Mammary epithelial cell (primary cell): ENCODE measurements at regions not wholly inside any gene's neighbourhood (a gene's known extent, or its start where the extent isn't known, plus 50 kb on each side); places are given as distances from the start of the nearest gene placed in this dataset.

Experiments used
- EZH2 ChIP-seq: IDR thresholded peaks from 2 replicates; pipeline ENCODE4 v1.6.1; 2012; ENCODE audit warnings: low read length, inconsistent platforms, borderline replicate concordance
- TF ChIP-seq, protein P1 (sequence below), 2 donors: IDR thresholded peaks in 1 of 2; conservative IDR thresholded peaks in 1 of 2; 2 replicates each; pipeline ENCODE4 v1.5.1; 2011 to 2012; ENCODE audit warnings: inconsistent platforms in 2 of 2, low read length in 2 of 2, mild to moderate bottlenecking in 2 of 2, control low read depth in 1 of 2, low read depth in 1 of 2; ENCODE audit not compliant: insufficient read depth in 1 of 2; ENCODE audit errors: extremely low read depth in 1 of 2

DNA sequence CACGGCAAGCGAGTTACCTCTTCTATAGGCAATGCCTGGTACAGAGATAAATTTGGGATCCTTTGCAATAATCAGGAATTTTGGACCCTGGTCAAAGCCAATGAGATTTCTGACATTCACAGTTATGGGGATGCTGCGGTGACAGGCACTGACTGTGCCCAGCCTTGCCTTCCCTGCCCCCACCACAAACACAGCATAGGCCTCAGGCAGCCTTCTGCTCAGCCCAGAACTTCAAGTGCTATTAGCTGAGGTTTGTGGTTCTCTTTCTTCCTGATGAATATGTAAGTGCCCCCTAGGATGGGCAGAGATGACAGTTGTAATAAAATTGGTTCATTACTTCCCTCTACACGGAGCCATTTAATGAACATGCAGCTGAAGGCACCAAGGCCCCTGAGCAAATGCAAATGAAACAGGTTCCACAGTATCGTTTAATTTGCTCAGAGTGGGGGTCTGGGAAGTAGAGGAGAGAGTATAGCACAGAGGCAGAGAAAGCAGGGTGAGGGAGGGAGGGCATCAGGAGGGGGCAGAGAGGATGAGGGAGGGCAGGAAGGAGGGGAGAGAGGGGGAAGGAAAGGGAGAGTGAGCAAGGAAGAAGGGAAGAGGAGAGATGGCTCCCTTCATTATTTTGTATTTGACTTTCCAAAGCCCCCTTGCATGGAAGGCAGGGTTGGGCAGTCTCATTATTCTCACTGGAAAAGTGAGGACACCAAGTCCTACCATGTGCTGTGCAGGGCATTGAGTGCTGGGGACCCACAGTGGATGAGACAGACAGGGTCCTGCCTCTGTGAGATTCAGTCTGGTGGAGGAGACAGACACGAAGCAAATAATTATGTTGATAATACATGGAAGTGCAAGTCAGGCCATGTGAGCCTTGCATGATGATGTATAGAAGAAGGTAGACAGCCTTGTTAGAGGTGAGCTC lies 513.0 kb downstream of the PTPRU start:
- TF ChIP-seq, protein P1, sequence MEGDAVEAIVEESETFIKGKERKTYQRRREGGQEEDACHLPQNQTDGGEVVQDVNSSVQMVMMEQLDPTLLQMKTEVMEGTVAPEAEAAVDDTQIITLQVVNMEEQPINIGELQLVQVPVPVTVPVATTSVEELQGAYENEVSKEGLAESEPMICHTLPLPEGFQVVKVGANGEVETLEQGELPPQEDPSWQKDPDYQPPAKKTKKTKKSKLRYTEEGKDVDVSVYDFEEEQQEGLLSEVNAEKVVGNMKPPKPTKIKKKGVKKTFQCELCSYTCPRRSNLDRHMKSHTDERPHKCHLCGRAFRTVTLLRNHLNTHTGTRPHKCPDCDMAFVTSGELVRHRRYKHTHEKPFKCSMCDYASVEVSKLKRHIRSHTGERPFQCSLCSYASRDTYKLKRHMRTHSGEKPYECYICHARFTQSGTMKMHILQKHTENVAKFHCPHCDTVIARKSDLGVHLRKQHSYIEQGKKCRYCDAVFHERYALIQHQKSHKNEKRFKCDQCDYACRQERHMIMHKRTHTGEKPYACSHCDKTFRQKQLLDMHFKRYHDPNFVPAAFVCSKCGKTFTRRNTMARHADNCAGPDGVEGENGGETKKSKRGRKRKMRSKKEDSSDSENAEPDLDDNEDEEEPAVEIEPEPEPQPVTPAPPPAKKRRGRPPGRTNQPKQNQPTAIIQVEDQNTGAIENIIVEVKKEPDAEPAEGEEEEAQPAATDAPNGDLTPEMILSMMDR (conservative IDR thresholded peaks at IDR 0.05 in 1 of 2, IDR thresholded peaks at IDR 0.05 in 1 of 2; ENCODE audit: extremely low read depth in 1 of 2, insufficient read depth in 1 of 2, low read depth in 1 of 2, low read length in 2 of 2): no peak
- TF ChIP-seq EZH2: no peak
